ENCODE measurements at regions not wholly inside any gene's neighbourhood (a gene's known extent, or its start where the extent isn't known, plus 50 kb on each side); places are given as distances from the start of the nearest gene placed in this dataset.

- H3K27me3 Mint-ChIP-seq (ENCODE audit: insufficient read depth, low read depth, poor library complexity): no peaks in the 10 kb centered on the region
- no peaks in the 10 kb centered on the region for H3K36me3 Mint-ChIP-seq (ENCODE audit: low read depth)
- H3K4me3 Mint-ChIP-seq: no peak overlapping the region
- H3K36me3 ChIP-seq (ENCODE audit: insufficient read depth): no peaks in the 10 kb centered on the region
- H3K79me2 ChIP-seq (replicated peaks; ENCODE audit: insufficient read depth): no peaks in the 10 kb centered on the region
- no peak overlapping the region for H3K4me2 ChIP-seq
- H3K4me3 ChIP-seq: no peak overlapping the region
- ATAC-seq (no peak), DNase-seq (ENCODE audit: low spot score) (no peak)
- peaks cover 36% of the 10 kb centered on the region for H3K4me1 Mint-ChIP-seq
- H2AFZ ChIP-seq: peak overlapping the region; percentile 20; the same call in 1 of the 2 replicates
- no peaks in the 10 kb centered on the region for H3K9me3 Mint-ChIP-seq
- TF ChIP-seq REST (IDR thresholded peaks at IDR 0.05; ENCODE audit: unreplicated experiment) (no peak), EZH2 (IDR thresholded peaks at IDR 0.05; ENCODE audit: low read depth, unreplicated experiment) (no peak), ZNF462 (CRISPR knock-in tag; IDR thresholded peaks at IDR 0.05) (no peak), CREB1 (CRISPR knock-in tag; IDR thresholded peaks at IDR 0.05; ENCODE audit: low read depth) (no peak), STAT1 (IDR thresholded peaks at IDR 0.05; ENCODE audit: unreplicated experiment) (no peak), ZNF114 (CRISPR knock-in tag; IDR thresholded peaks at IDR 0.05) (no peak), ETS1 (IDR thresholded peaks at IDR 0.05) (no peak), CTCF (conservative IDR thresholded peaks at IDR 0.05; ENCODE audit: low read depth in 2 of 2) (no peak), POLR2AphosphoS5 (IDR thresholded peaks at IDR 0.05; ENCODE audit: low read depth) (no peak), ZNF331 (CRISPR knock-in tag; IDR thresholded peaks at IDR 0.05; ENCODE audit: low read depth) (no peak), JUNB (IDR thresholded peaks at IDR 0.05; ENCODE audit: unreplicated experiment) (no peak)
- H3K27ac ChIP-seq (ENCODE audit: low read depth): no peak overlapping the region
- peak overlapping the region; percentile 33; the same call in 1 of the 2 replicates for H3K27ac Mint-ChIP-seq
- peaks cover 48% of the 10 kb centered on the region for H3K4me1 ChIP-seq (ENCODE audit: insufficient read depth)
- H3K9me2 ChIP-seq (ENCODE audit: insufficient read depth): no peaks in the 10 kb centered on the region
- no peaks in the 10 kb centered on the region for H3F3A ChIP-seq (replicated peaks; ENCODE audit: low read depth)
- H4K20me1 ChIP-seq (replicated peaks; ENCODE audit: insufficient read depth): no peaks in the 10 kb centered on the region
- H3K27me3 ChIP-seq (ENCODE audit: insufficient read depth): no peaks in the 10 kb centered on the region
Measured at GRCh38 chr4:97496298-97496873, 646.9 kb downstream of the STPG2 start.

Data from GM23338 (cell line).